ENCODE measurements at regions not wholly inside any gene's neighbourhood (a gene's known extent, or its start where the extent isn't known, plus 50 kb on each side); places are given as distances from the start of the nearest gene placed in this dataset.

- TF ChIP-seq, protein P1, sequence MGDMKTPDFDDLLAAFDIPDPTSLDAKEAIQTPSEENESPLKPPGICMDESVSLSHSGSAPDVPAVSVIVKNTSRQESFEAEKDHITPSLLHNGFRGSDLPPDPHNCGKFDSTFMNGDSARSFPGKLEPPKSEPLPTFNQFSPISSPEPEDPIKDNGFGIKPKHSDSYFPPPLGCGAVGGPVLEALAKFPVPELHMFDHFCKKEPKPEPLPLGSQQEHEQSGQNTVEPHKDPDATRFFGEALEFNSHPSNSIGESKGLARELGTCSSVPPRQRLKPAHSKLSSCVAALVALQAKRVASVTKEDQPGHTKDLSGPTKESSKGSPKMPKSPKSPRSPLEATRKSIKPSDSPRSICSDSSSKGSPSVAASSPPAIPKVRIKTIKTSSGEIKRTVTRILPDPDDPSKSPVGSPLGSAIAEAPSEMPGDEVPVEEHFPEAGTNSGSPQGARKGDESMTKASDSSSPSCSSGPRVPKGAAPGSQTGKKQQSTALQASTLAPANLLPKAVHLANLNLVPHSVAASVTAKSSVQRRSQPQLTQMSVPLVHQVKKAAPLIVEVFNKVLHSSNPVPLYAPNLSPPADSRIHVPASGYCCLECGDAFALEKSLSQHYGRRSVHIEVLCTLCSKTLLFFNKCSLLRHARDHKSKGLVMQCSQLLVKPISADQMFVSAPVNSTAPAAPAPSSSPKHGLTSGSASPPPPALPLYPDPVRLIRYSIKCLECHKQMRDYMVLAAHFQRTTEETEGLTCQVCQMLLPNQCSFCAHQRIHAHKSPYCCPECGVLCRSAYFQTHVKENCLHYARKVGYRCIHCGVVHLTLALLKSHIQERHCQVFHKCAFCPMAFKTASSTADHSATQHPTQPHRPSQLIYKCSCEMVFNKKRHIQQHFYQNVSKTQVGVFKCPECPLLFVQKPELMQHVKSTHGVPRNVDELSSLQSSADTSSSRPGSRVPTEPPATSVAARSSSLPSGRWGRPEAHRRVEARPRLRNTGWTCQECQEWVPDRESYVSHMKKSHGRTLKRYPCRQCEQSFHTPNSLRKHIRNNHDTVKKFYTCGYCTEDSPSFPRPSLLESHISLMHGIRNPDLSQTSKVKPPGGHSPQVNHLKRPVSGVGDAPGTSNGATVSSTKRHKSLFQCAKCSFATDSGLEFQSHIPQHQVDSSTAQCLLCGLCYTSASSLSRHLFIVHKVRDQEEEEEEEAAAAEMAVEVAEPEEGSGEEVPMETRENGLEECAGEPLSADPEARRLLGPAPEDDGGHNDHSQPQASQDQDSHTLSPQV (IDR thresholded peaks at IDR 0.05): no peak
- TF ChIP-seq NFYA (IDR thresholded peaks at IDR 0.05; ENCODE audit: borderline replicate concordance, low read depth, low read length) (no peak), SMAD1 (IDR thresholded peaks at IDR 0.05; ENCODE audit: low read depth, partially characterized antibody) (no peak), ZNF687 (IDR thresholded peaks at IDR 0.05) (no peak)
- TF ChIP-seq, protein P2, sequence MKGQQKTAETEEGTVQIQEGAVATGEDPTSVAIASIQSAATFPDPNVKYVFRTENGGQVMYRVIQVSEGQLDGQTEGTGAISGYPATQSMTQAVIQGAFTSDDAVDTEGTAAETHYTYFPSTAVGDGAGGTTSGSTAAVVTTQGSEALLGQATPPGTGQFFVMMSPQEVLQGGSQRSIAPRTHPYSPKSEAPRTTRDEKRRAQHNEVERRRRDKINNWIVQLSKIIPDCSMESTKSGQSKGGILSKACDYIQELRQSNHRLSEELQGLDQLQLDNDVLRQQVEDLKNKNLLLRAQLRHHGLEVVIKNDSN (IDR thresholded peaks at IDR 0.05; ENCODE audit: borderline replicate concordance, extremely low read length, insufficient read depth, low read depth, low read length): no peak
Measured at GRCh38 chr3:150264561-150265279, 143.4 kb upstream of the TSC22D2 start (continued).
